B cell (primary cell): ENCODE measurements at regions not wholly inside any gene's neighbourhood (a gene's known extent, or its start where the extent isn't known, plus 50 kb on each side); places are given as distances from the start of the nearest gene placed in this dataset.

Experiments used
- ATAC-seq: fragments of 200-7000 bp; cut with Tn5 transposase; one replicate; pipeline ENCODE4 v1.10.0; 2021; ENCODE audit warnings: low read depth, mild to moderate bottlenecking, moderate number of reproducible peaks, moderate library complexity
- CTCF ChIA-PET: fragments of 350-600 bp; sonication (Branson Sonifier 250); formaldehyde crosslinking; loops from one replicate; lab custom pipeline; 2021; ENCODE audit warnings: antibody characterized with exemption, inconsistent platforms; lab: Charles Lee
- POLR2A ChIA-PET: fragments of 350-600 bp; sonication (Branson Sonifier 250); formaldehyde crosslinking; loops from one replicate; lab custom pipeline; 2021; ENCODE audit warnings: antibody characterized with exemption; lab: Charles Lee
- DNase-seq: peaks from one replicate; pipeline ENCODE4 v3.0.0; 2013
- H2AFZ ChIP-seq: 2 replicates; pipeline ENCODE4 v1.6.1; 2012; ENCODE audit warnings: mild to moderate bottlenecking, low read depth, low read length; ENCODE audit not compliant: insufficient read depth, poor library complexity, severe bottlenecking
- H3K27ac ChIP-seq, 2 donors: 1 replicate in 1 of 2; 2 replicates in 1 of 2; pipeline ENCODE4 v1.5.1; 2012 to 2013; ENCODE audit warnings: low read length in 2 of 2, mild to moderate bottlenecking in 2 of 2, moderate library complexity in 1 of 2
- H3K27me3 ChIP-seq, 4 experiments: fragments of 200-600 bp in 1 of 4; sonication (generic) in 1 of 4; replicated peaks in 1 of 4; 1 replicate in 2 of 4; 2 replicates in 2 of 4; pipeline versions ENCODE4 v1.6.1 to v1.7.0; 2013 to 2016; ENCODE audit warnings: low read length in 3 of 4, mild to moderate bottlenecking in 2 of 4, mixed read lengths in 1 of 4, moderate library complexity in 1 of 4; ENCODE audit not compliant: insufficient read depth in 4 of 4, control insufficient read depth in 3 of 4; ENCODE audit errors: control extremely low read depth in 1 of 4
- H3K36me3 ChIP-seq, 2 experiments: replicated peaks in 1 of 2; 1 replicate in 1 of 2; 2 replicates in 1 of 2; pipeline versions ENCODE4 v1.6.1 to v1.7.1; 2013; ENCODE audit warnings: low read length in 1 of 2; ENCODE audit not compliant: insufficient read depth in 2 of 2, control insufficient read depth in 1 of 2; ENCODE audit errors: control extremely low read depth in 1 of 2, extremely low read depth in 1 of 2
- H3K4me1 ChIP-seq, 2 donors: fragments of 200-600 bp in 1 of 2; sonication (generic) in 1 of 2; 1 replicate in 1 of 2; 2 replicates in 1 of 2; pipeline versions ENCODE4 v1.5.1 to v1.6.1; 2013 to 2017; ENCODE audit warnings: low read length in 2 of 2; ENCODE audit not compliant: control insufficient read depth in 2 of 2, insufficient read depth in 2 of 2
- H3K4me2 ChIP-seq: replicated peaks from 2 replicates; pipeline ENCODE3; 2012; ENCODE audit warnings: mild to moderate bottlenecking, low read depth, low read length; ENCODE audit not compliant: poor library complexity, severe bottlenecking
- H3K4me3 ChIP-seq, 5 experiments: fragments of 200-600 bp in 1 of 5; sonication (generic) in 1 of 5; 1 replicate in 3 of 5; 2 replicates in 2 of 5; pipeline versions ENCODE4 v1.5.1 to v1.7.0; 2011 to 2016; ENCODE audit warnings: low read length in 4 of 5, mild to moderate bottlenecking in 4 of 5, low read depth in 2 of 5, control low read depth in 1 of 5, moderate library complexity in 1 of 5; ENCODE audit not compliant: insufficient read depth in 1 of 5; ENCODE audit errors: control extremely low read depth in 1 of 5, extremely low read depth in 1 of 5
- H3K79me2 ChIP-seq: fragments of 200-600 bp; sonication (generic); one replicate; pipeline ENCODE4 v1.6.0; 2016; ENCODE audit warnings: low read length; ENCODE audit not compliant: control insufficient read depth, insufficient read depth
- H3K9ac ChIP-seq: fragments of 200-600 bp; sonication (generic); 2 replicates; pipeline ENCODE4 v1.6.1; 2017; ENCODE audit warnings: mild to moderate bottlenecking, low read length, moderate library complexity
- H3K9me3 ChIP-seq, 3 donors: one replicate each; pipeline versions ENCODE4 v1.6.1 to v1.7.1; 2013; ENCODE audit warnings: low read length in 2 of 3; ENCODE audit not compliant: control insufficient read depth in 2 of 3, insufficient read depth in 1 of 3; ENCODE audit errors: control extremely low read depth in 1 of 3
- H4K20me1 ChIP-seq: 2 replicates; pipeline ENCODE4 v1.6.0; 2012; ENCODE audit warnings: mild to moderate bottlenecking, low read length; ENCODE audit not compliant: insufficient read depth, control insufficient read depth, poor library complexity, severe bottlenecking
- H3K27ac Mint-ChIP-seq: one replicate; pipeline ENCODE4 v1.8.0; 2021; ENCODE audit warnings: mixed read lengths
- H3K27me3 Mint-ChIP-seq: one replicate; pipeline ENCODE4 v1.8.0; 2021; ENCODE audit warnings: mixed read lengths
- H3K4me1 Mint-ChIP-seq: one replicate; pipeline ENCODE4 v1.8.0; 2021; ENCODE audit warnings: mixed read lengths
- H3K4me3 Mint-ChIP-seq: one replicate; pipeline ENCODE4 v1.8.0; 2021; ENCODE audit warnings: mixed read lengths
- H3K9me3 Mint-ChIP-seq: one replicate; pipeline ENCODE4 v1.8.0; 2022; ENCODE audit warnings: mixed read lengths; ENCODE audit not compliant: insufficient read depth
- EZH2 ChIP-seq: IDR thresholded peaks from 2 replicates; pipeline ENCODE4 v1.6.1; 2012; ENCODE audit warnings: borderline replicate concordance, low read depth, mild to moderate bottlenecking, moderate library complexity, low read length; ENCODE audit not compliant: insufficient read depth, poor library complexity, severe bottlenecking
- WGBS: methylation state at CpG from one replicate; pipeline ENCODE4 v1.1.5; 2013; ENCODE audit warnings: missing lambda C conversion rate; ENCODE audit not compliant: insufficient coverage; 5-methylcytosine and 5-hydroxymethylcytosine counted together
- intact Hi-C: fragments of 100-400 bp; cut with micrococcal nuclease; formaldehyde crosslinking; loops from one replicate; pipeline ENCODE4 v1.10.0; 2022
- TF ChIP-seq, protein P1 (sequence below): fragments of 200-600 bp; IDR thresholded peaks from one replicate; pipeline ENCODE4 v1.8.0; 2022; ENCODE audit warnings: antibody characterized with exemption, mild to moderate bottlenecking

DNA sequence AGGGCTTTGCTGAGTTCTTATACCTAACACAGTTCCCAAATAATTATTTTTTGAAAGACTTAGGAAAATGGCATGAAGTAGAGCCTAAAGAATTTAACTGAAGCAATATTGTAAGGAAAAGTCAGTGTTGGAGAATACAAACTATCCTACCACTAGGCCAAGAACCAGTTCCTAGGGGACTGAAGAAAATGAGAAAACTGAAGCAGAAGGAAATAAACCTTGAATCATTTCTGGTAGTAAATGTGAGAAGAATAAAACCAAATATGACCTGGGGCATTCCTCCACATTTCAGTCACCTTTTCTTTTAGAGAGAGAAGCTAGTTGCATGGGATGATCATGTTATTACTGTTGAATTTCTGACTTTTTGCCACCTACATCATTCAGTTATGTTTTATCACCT lies 1393.9 kb upstream of the C9orf72 start:
- Histone ChIP-seq H3K9ac (no peak overlapping the region), H3K4me3 (no peak overlapping the region), H2AFZ (no peak overlapping the region), H3K36me3 (no peaks in the 10 kb centered on the region), H3K4me2 (no peak overlapping the region), H3K79me2 (no peaks in the 10 kb centered on the region), H3K27me3 (no peaks in the 10 kb centered on the region), H3K4me1 (no peaks in the 10 kb centered on the region), H4K20me1 (no peaks in the 10 kb centered on the region), H3K27ac (no peak overlapping the region), H3K9me3 (no peaks in the 10 kb centered on the region)
- DNase-seq (no peak), ATAC-seq (no peak)
- H3K4me1 Mint-ChIP-seq, result no peaks in the 10 kb centered on the region
- no peaks in the 10 kb centered on the region for H3K9me3 Mint-ChIP-seq
- no peaks in the 10 kb centered on the region for H3K27me3 Mint-ChIP-seq
- intact Hi-C loops, result no loop called here
- ChIA-PET POLR2A (no interaction called here), CTCF (no interaction called here)
- no peak overlapping the region for H3K4me3 Mint-ChIP-seq
- TF ChIP-seq EZH2, result no peak
- TF ChIP-seq, protein P1, sequence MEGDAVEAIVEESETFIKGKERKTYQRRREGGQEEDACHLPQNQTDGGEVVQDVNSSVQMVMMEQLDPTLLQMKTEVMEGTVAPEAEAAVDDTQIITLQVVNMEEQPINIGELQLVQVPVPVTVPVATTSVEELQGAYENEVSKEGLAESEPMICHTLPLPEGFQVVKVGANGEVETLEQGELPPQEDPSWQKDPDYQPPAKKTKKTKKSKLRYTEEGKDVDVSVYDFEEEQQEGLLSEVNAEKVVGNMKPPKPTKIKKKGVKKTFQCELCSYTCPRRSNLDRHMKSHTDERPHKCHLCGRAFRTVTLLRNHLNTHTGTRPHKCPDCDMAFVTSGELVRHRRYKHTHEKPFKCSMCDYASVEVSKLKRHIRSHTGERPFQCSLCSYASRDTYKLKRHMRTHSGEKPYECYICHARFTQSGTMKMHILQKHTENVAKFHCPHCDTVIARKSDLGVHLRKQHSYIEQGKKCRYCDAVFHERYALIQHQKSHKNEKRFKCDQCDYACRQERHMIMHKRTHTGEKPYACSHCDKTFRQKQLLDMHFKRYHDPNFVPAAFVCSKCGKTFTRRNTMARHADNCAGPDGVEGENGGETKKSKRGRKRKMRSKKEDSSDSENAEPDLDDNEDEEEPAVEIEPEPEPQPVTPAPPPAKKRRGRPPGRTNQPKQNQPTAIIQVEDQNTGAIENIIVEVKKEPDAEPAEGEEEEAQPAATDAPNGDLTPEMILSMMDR, result no peak
- H3K27ac Mint-ChIP-seq, result no peak overlapping the region

GRCh38 chr9:28970241-28970654 lies 1397.0 kb upstream of the C9orf72 start:
- intact Hi-C loops, result no loop called here
- H3K27me3 Mint-ChIP-seq, result no peaks in the 10 kb centered on the region
- H2AFZ ChIP-seq, result no peak overlapping the region
- no peak overlapping the region for H3K4me3 Mint-ChIP-seq
- H4K20me1 ChIP-seq, result no peaks in the 10 kb centered on the region
- H3K27ac Mint-ChIP-seq, result no peak overlapping the region
- H3K9me3 ChIP-seq, result no peaks in the 10 kb centered on the region
- TF ChIP-seq EZH2, result no peak
- TF ChIP-seq, protein P1, result no peak
- no CpG with 5 or more reads among the region's 3 CpGs for WGBS
- no peak overlapping the region for H3K27ac ChIP-seq
- DNase-seq (no peak), ATAC-seq (no peak)
- ChIA-PET CTCF (no interaction called here), POLR2A (no interaction called here)
- H3K9me3 Mint-ChIP-seq, result peaks cover 2% of the 10 kb centered on the region
- H3K4me3 ChIP-seq, result no peak overlapping the region
- no peaks in the 10 kb centered on the region for H3K27me3 ChIP-seq
- no peaks in the 10 kb centered on the region for H3K36me3 ChIP-seq
- H3K4me1 ChIP-seq, result no peaks in the 10 kb centered on the region
- no peaks in the 10 kb centered on the region for H3K4me1 Mint-ChIP-seq
- H3K4me2 ChIP-seq, result no peak overlapping the region
- no peaks in the 10 kb centered on the region for H3K79me2 ChIP-seq
- H3K9ac ChIP-seq, result no peak overlapping the region
